RWPE2 (cell line): ENCODE measurements at regions not wholly inside any gene's neighbourhood (a gene's known extent, or its start where the extent isn't known, plus 50 kb on each side); places are given as distances from the start of the nearest gene placed in this dataset.

Experiments
- ATAC-seq: fragments of 200-7000 bp; cut with Tn5 transposase; 3 replicates; pipeline ENCODE4 v1.9.1; 2021; ENCODE audit warnings: low read depth
- DNase-seq: peaks from one replicate; pipeline ENCODE4 v3.0.0-alpha.2; 2020; ENCODE audit warnings: low spot score
- H3K27ac ChIP-seq: fragments of 450-650 bp; 2 replicates; pipeline ENCODE4 v1.5.1; 2017; ENCODE audit warnings: mild to moderate bottlenecking; ENCODE audit not compliant: poor library complexity, severe bottlenecking
- H3K27me3 ChIP-seq: fragments of 250-450 bp; sonication (Bioruptor Pico); 2 replicates; pipeline ENCODE4 v1.5.1; 2021; ENCODE audit warnings: mild to moderate bottlenecking, moderate library complexity; ENCODE audit not compliant: insufficient read depth, poor library complexity, severe bottlenecking
- H3K36me3 ChIP-seq: fragments of 250-450 bp; sonication (Bioruptor Pico); 2 replicates; pipeline ENCODE4 v1.5.1; 2020; ENCODE audit warnings: low read depth, mild to moderate bottlenecking, moderate library complexity
- H3K4me1 ChIP-seq: fragments of 250-450 bp; sonication (Bioruptor Pico); 2 replicates; pipeline ENCODE4 v1.5.1; 2021; ENCODE audit warnings: mild to moderate bottlenecking, moderate library complexity; ENCODE audit not compliant: insufficient read depth, poor library complexity, severe bottlenecking
- H3K4me3 ChIP-seq: fragments of 250-450 bp; sonication (Bioruptor Pico); 2 replicates; pipeline ENCODE4 v1.5.1; 2021; ENCODE audit warnings: mild to moderate bottlenecking, moderate library complexity; ENCODE audit not compliant: severe bottlenecking
- H3K9me3 ChIP-seq: fragments of 250-450 bp; sonication (Bioruptor Pico); 2 replicates; pipeline ENCODE4 v1.5.1; 2021; ENCODE audit warnings: mild to moderate bottlenecking, moderate library complexity; ENCODE audit not compliant: severe bottlenecking
- TF ChIP-seq, protein P1 (sequence below): fragments of 450-650 bp; IDR thresholded peaks from one replicate; pipeline ENCODE4 v1.5.1; 2017; ENCODE audit warnings: mild to moderate bottlenecking, moderate library complexity; ENCODE audit not compliant: poor library complexity, severe bottlenecking

GRCh38 chr1:47676311-47677054, 238.6 kb downstream of the FOXD2 start:
- DNase-seq (no peak), ATAC-seq (peak; percentile 19; the same call in 2 of the 3 replicates)
- H3K36me3 ChIP-seq: no peaks in the 10 kb centered on the region
- H3K27ac ChIP-seq: no peak overlapping the region
- no peaks in the 10 kb centered on the region for H3K27me3 ChIP-seq
- peaks cover 6% of the 10 kb centered on the region for H3K9me3 ChIP-seq
- TF ChIP-seq, protein P1, sequence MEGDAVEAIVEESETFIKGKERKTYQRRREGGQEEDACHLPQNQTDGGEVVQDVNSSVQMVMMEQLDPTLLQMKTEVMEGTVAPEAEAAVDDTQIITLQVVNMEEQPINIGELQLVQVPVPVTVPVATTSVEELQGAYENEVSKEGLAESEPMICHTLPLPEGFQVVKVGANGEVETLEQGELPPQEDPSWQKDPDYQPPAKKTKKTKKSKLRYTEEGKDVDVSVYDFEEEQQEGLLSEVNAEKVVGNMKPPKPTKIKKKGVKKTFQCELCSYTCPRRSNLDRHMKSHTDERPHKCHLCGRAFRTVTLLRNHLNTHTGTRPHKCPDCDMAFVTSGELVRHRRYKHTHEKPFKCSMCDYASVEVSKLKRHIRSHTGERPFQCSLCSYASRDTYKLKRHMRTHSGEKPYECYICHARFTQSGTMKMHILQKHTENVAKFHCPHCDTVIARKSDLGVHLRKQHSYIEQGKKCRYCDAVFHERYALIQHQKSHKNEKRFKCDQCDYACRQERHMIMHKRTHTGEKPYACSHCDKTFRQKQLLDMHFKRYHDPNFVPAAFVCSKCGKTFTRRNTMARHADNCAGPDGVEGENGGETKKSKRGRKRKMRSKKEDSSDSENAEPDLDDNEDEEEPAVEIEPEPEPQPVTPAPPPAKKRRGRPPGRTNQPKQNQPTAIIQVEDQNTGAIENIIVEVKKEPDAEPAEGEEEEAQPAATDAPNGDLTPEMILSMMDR: no peak
- no peak overlapping the region for H3K4me3 ChIP-seq
- H3K4me1 ChIP-seq: no peaks in the 10 kb centered on the region

DNA sequence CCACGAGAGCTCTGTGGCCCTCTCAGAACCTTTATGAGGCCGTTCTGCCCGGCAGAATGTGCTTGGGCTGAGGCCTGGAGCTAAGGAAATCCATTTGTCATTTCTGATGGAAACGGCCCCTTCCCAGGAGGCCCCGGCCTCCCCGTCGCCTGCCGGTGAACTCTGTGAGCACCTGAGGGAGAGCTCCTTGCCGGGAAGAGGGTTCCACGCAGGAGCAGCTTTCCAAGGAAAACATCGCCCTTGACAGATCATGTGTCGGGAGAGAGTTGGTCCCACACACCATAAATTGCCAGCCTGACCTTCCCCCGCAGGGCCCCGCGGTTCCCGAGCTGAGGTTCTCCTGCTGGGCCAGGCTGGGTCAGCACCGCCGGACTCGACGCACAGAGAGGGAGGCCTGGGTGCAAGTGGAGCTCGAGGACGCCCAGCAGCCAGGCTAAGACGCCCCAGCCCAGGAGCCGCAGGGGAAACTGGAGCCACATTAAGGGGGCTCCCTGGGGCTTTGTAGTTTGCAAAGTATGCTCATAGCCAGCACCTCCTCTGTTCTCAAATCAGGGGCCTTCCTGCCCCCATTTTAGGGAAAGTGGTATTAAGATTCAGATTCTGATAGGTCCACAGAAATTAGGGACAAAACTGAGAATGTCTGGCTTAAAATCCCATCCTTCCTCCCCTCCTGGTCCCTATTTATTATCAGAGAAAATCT, 239.5 kb downstream of the FOXD2 start:
- DNase-seq: no peak
- no peak overlapping the region for H3K4me3 ChIP-seq
- ATAC-seq: no peak
- TF ChIP-seq, protein P1: no peak
- peaks cover 6% of the 10 kb centered on the region for H3K9me3 ChIP-seq
- H3K27ac ChIP-seq: no peak overlapping the region
- H3K27me3 ChIP-seq: no peaks in the 10 kb centered on the region
- H3K36me3 ChIP-seq: no peaks in the 10 kb centered on the region
- H3K4me1 ChIP-seq: no peaks in the 10 kb centered on the region

DNA sequence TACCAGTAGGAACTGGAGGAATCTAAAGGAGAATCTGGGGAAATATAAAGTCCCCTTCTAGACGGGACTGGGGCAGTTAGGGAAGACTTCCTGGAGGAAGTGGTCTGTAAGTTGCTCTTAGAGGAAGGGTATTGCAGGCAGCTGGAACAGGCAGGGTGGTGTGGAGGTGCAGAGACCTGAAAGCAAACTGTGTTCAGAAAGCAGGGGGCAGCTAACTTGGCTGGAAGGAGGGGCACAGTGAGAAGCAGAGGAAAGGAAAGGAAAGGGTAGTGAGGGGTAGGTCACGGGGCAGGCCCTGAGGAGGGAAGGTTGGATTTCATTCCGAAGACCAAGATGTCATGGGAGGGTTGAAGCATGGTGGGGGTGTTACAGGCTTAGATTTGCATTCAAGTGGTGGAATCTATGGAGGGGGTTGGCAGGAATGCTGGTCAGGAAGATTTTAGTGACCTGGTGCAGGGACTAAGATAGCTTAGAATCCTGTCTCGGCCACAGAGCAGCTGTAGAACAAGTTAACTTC, 240.7 kb downstream of the FOXD2 start:
- no peak for ATAC-seq
- H3K9me3 ChIP-seq: no peaks in the 10 kb centered on the region
- TF ChIP-seq, protein P1: no peak
- no peaks in the 10 kb centered on the region for H3K27me3 ChIP-seq
- no peaks in the 10 kb centered on the region for H3K4me1 ChIP-seq
- H3K4me3 ChIP-seq: no peak overlapping the region
- H3K27ac ChIP-seq: no peak overlapping the region
- no peak for DNase-seq
- no peaks in the 10 kb centered on the region for H3K36me3 ChIP-seq

- Histone ChIP-seq H3K4me3 (no peak overlapping the region), H3K36me3 (no peaks in the 10 kb centered on the region), H3K9me3 (no peaks in the 10 kb centered on the region), H3K27ac (no peak overlapping the region), H3K4me1 (no peaks in the 10 kb centered on the region), H3K27me3 (no peaks in the 10 kb centered on the region)
- TF ChIP-seq, protein P1: no peak
- ATAC-seq: no peak
- DNase-seq: no peak
Measured at GRCh38 chr1:47679301-47679791, 241.5 kb downstream of the FOXD2 start.
